Lower leg skin (tissue), 4 donors: ENCODE measurements at regions not wholly inside any gene's neighbourhood (a gene's known extent, or its start where the extent isn't known, plus 50 kb on each side); places are given as distances from the start of the nearest gene placed in this dataset.

Source experiments
- DNase-seq, 2 donors: peaks; one replicate each; pipeline ENCODE4 v3.0.0-alpha.2; 2019; ENCODE audit warnings: low spot score in 2 of 2
- H3K4me3 ChIP-seq: fragments of 200-600 bp; sonication (generic); 2 replicates; pipeline ENCODE4 v1.5.1; 2017; ENCODE audit warnings: mild to moderate bottlenecking, low read depth; ENCODE audit not compliant: poor library complexity, severe bottlenecking
- CTCF ChIP-seq, 3 donors: fragments of 450-650 bp; IDR thresholded peaks; one replicate each; pipeline ENCODE4 v1.5.1; 2016; ENCODE audit warnings: antibody characterized with exemption in 3 of 3, mild to moderate bottlenecking in 3 of 3, moderate library complexity in 2 of 3
- POLR2A ChIP-seq, 2 donors: fragments of 450-650 bp; IDR thresholded peaks; one replicate each; pipeline ENCODE4 v1.6.1; 2016 to 2017; ENCODE audit warnings: antibody characterized with exemption in 2 of 2, mild to moderate bottlenecking in 1 of 2, moderate library complexity in 1 of 2
- WGBS, 2 donors: methylation state at CpG; one replicate each; pipeline ENCODE4 v1.1.5; 2018; 5-methylcytosine and 5-hydroxymethylcytosine counted together
- intact Hi-C: fragments of 100-400 bp; cut with DNase I; formaldehyde crosslinking; loops from one replicate; pipeline ENCODE4 v1.15.0; 2023; ENCODE audit warnings: low total_unique reads

GRCh38 chr6:27617046-27617687 is 144.3 kb upstream of the ZNF184 start:
- WGBS, 2 donors: 2 to 5% methylated on average over 18 of the region's 18 CpGs
- H3K4me3 ChIP-seq: no peak overlapping the region
- TF ChIP-seq CTCF (IDR thresholded peaks at IDR 0.05): no peak
- TF ChIP-seq POLR2A (IDR thresholded peaks at IDR 0.05): no peak
- intact Hi-C loops: no loop called here
- no peak for DNase-seq

GRCh38 chr6:27616328-27617045 is 143.6 kb upstream of the ZNF184 start:
- no peak overlapping the region for H3K4me3 ChIP-seq
- no peak for DNase-seq
- intact Hi-C loops: no loop called here
- 43 to 46% methylated on average over 6 of the region's 6 CpGs for WGBS, 2 donors
- TF ChIP-seq POLR2A (IDR thresholded peaks at IDR 0.05): no peak
- no peak for TF ChIP-seq CTCF (IDR thresholded peaks at IDR 0.05)

DNA sequence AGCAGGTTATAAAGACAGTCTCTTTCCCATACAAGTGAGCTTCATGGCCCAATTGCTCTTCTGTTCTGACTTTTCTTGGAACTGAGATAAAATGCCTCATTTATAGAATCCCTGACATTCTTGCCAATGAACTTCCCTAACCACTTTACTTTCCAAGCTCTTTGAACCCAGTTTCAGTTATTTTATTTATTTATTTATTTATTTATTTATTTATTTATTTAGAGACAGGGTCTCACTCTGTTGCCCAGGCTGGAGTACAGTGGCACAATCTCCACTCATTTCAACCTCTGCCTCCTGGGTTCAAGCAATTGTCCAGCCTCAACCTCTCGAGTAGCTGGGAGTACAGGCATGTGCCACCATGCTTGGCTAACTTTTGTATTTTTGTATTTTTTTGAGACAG is 138.5 kb upstream of the ZNF184 start:
- TF ChIP-seq CTCF (IDR thresholded peaks at IDR 0.05) (no peak), POLR2A (IDR thresholded peaks at IDR 0.05) (no peak)
- 79 to 82% methylated on average over 1 of the region's 1 CpG for WGBS, 2 donors
- DNase-seq: no peak
- no peak overlapping the region for H3K4me3 ChIP-seq
- intact Hi-C loops: no loop called here

GRCh38 chr6:27608916-27609883 is 136.3 kb upstream of the ZNF184 start:
- no peak for DNase-seq
- intact Hi-C loops: loop anchor here (1.0 kb wide), 1 partner anchor 39 kb away; no protein-coding TSS in a partner anchor
- TF ChIP-seq CTCF (IDR thresholded peaks at IDR 0.05) (no peak), POLR2A (IDR thresholded peaks at IDR 0.05) (no peak)
- WGBS, 2 donors: 48 to 54% methylated on average over 8 of the region's 8 CpGs
- H3K4me3 ChIP-seq: no peak overlapping the region

DNA sequence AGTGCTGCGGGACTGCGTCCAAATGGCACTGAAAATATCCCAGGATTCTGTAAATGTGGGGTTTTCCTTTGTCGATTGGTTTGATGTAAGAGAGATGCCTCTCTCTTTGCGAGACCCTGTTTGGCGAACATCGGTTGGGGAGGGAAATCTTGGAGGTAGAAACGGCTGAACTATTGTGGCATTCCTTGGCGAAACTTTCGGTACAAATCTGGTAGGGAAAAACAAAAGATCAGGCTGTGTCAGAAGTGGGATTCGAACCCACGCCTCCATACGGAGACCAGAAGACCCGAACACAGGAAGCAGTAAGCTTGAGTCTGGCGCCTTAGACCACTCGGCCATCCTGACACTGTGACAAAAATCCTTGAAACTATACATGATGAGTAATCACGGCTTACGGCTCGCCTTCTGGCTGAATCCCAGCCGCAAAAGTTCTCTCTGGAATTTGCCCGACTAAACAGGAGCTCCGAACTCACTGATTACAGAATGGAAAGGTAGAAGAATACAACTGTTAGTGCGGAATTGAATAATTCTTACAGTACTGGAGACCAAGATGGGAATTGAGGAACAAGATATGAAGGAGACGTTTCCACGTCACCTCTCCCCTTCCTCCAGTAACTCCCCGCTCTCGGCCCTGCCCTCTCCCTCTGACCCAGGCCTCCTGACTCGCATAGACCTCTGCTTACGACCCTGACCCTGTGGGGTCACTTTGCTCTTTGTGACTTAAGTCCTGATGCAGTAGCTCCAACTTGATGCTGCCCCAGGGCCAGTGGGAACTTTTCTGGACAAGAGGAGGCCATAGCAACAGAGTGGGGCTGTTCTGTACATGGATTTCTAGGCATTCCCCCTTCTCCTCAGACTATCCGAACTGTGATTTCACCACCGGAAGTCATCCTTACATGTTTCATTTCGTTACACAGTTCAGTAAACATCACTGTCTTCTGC is 132.8 kb upstream of the ZNF184 start:
- intact Hi-C loops: no loop called here
- TF ChIP-seq POLR2A (IDR thresholded peaks at IDR 0.05) (no peak), CTCF (IDR thresholded peaks at IDR 0.05) (no peak)
- no peak overlapping the region for H3K4me3 ChIP-seq
- WGBS, 2 donors: 16% methylated on average over 31 of the region's 31 CpGs
- DNase-seq: no peak
